Parathyroid adenoma (tissue), 2 donors: ENCODE measurements at regions not wholly inside any gene's neighbourhood (a gene's known extent, or its start where the extent isn't known, plus 50 kb on each side); places are given as distances from the start of the nearest gene placed in this dataset.

Experiments
- H2AFZ ChIP-seq: fragments of 300-600 bp; sonication (generic); one replicate; pipeline ENCODE4 v1.7.0; 2017; ENCODE audit warnings: antibody characterized with exemption, mild to moderate bottlenecking
- H3K27ac ChIP-seq: fragments of 300-600 bp; sonication (generic); one replicate; pipeline ENCODE4 v1.7.0; 2017
- H3K27me3 ChIP-seq: fragments of 300-600 bp; sonication (generic); one replicate; pipeline ENCODE4 v1.7.0; 2017; ENCODE audit warnings: low read length; ENCODE audit not compliant: control insufficient read depth, insufficient read depth
- H3K36me3 ChIP-seq: fragments of 300-600 bp; sonication (generic); one replicate; pipeline ENCODE4 v1.7.0; 2017; ENCODE audit warnings: low read length; ENCODE audit not compliant: control insufficient read depth, insufficient read depth
- H3K4me1 ChIP-seq: fragments of 300-600 bp; sonication (generic); one replicate; pipeline ENCODE4 v1.7.0; 2017; ENCODE audit warnings: control low read depth
- H3K4me2 ChIP-seq: fragments of 300-600 bp; sonication (generic); one replicate; pipeline ENCODE4 v1.7.0; 2017; ENCODE audit warnings: low read length
- H3K4me3 ChIP-seq: fragments of 300-600 bp; sonication (generic); one replicate; pipeline ENCODE4 v1.7.0; 2017; ENCODE audit warnings: low read depth, low read length
- H3K79me2 ChIP-seq: fragments of 300-600 bp; sonication (generic); one replicate; pipeline ENCODE4 v1.7.0; 2017; ENCODE audit warnings: control low read depth
- H3K9ac ChIP-seq: fragments of 300-600 bp; sonication (generic); one replicate; pipeline ENCODE4 v1.7.0; 2017; ENCODE audit warnings: mild to moderate bottlenecking
- H3K9me3 ChIP-seq: fragments of 300-600 bp; sonication (generic); one replicate; pipeline ENCODE4 v1.7.0; 2017; ENCODE audit warnings: low read length; ENCODE audit not compliant: control insufficient read depth
- CTCF ChIP-seq: fragments of 300-600 bp; sonication (generic); IDR thresholded peaks from one replicate; pipeline ENCODE4 v1.7.0; 2017; ENCODE audit warnings: antibody characterized with exemption, mild to moderate bottlenecking
- donor health status: primary hyperparathyroidism.

- Histone ChIP-seq H3K27ac (no peak overlapping the region), H3K9ac (no peak overlapping the region), H3K9me3 (no peaks in the 10 kb centered on the region), H3K4me3 (no peak overlapping the region), H3K4me2 (no peak overlapping the region), H3K79me2 (no peaks in the 10 kb centered on the region), H2AFZ (no peak overlapping the region), H3K27me3 (no peaks in the 10 kb centered on the region), H3K4me1 (peaks cover 4% of the 10 kb centered on the region), H3K36me3 (no peaks in the 10 kb centered on the region)
- TF ChIP-seq CTCF, result no peak
These were observed 239.3 kb upstream of the MYT1L start for GRCh38 chr2:2570360-2570759.

- H3K27me3 ChIP-seq, result no peaks in the 10 kb centered on the region
- no peaks in the 10 kb centered on the region for H3K79me2 ChIP-seq
- TF ChIP-seq CTCF, result no peak
- H3K4me3 ChIP-seq, result no peak overlapping the region
- H3K27ac ChIP-seq, result no peak overlapping the region
- H2AFZ ChIP-seq, result no peak overlapping the region
- peaks cover under 1% of the 10 kb centered on the region for H3K4me1 ChIP-seq
- H3K9me3 ChIP-seq, result no peaks in the 10 kb centered on the region
- no peak overlapping the region for H3K4me2 ChIP-seq
- no peaks in the 10 kb centered on the region for H3K36me3 ChIP-seq
- H3K9ac ChIP-seq, result no peak overlapping the region
These were observed 238.8 kb upstream of the MYT1L start for GRCh38 chr2:2569836-2570235.

DNA sequence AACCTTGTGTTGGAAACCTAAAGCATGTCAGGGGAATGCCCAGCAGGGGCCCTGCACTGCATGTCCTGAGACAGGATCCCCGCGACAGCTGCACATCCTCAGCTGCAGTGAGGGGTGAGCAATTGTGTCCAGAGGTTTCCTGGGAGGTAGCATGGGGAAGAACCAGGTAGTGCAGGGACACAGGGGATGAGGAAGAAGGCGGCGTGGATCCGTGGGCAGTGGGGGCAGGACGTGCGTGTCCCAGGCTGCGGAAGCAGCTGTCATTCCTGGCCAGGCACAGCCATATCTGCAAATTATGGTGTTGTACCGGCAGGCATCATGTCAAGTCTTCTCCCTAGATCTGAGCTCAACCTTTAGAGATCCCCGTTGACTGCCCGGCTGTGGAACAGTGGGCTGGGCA, 238.2 kb upstream of the MYT1L start:
- Histone ChIP-seq H3K36me3 (no peaks in the 10 kb centered on the region), H3K4me3 (no peak overlapping the region), H2AFZ (no peak overlapping the region), H3K27me3 (no peaks in the 10 kb centered on the region), H3K9ac (no peak overlapping the region), H3K27ac (no peak overlapping the region), H3K9me3 (no peaks in the 10 kb centered on the region), H3K4me1 (no peaks in the 10 kb centered on the region), H3K4me2 (no peak overlapping the region), H3K79me2 (no peaks in the 10 kb centered on the region)
- no peak for TF ChIP-seq CTCF

GRCh38 chr2:2568411-2568810, 237.3 kb upstream of the MYT1L start:
- no peaks in the 10 kb centered on the region for H3K79me2 ChIP-seq
- no peak overlapping the region for H3K27ac ChIP-seq
- H3K4me1 ChIP-seq, result no peaks in the 10 kb centered on the region
- TF ChIP-seq CTCF, result no peak
- H3K27me3 ChIP-seq, result no peaks in the 10 kb centered on the region
- no peak overlapping the region for H3K9ac ChIP-seq
- no peaks in the 10 kb centered on the region for H3K36me3 ChIP-seq
- no peak overlapping the region for H3K4me2 ChIP-seq
- H2AFZ ChIP-seq, result no peak overlapping the region
- H3K9me3 ChIP-seq, result no peaks in the 10 kb centered on the region
- H3K4me3 ChIP-seq, result no peak overlapping the region

- Histone ChIP-seq H3K36me3 (no peaks in the 10 kb centered on the region), H3K9me3 (no peaks in the 10 kb centered on the region), H3K4me1 (no peaks in the 10 kb centered on the region), H3K4me2 (no peak overlapping the region), H3K4me3 (no peak overlapping the region), H3K27me3 (no peaks in the 10 kb centered on the region), H3K27ac (no peak overlapping the region), H2AFZ (no peak overlapping the region), H3K9ac (no peak overlapping the region), H3K79me2 (no peaks in the 10 kb centered on the region)
- TF ChIP-seq CTCF, result no peak
These were observed 236.7 kb upstream of the MYT1L start for GRCh38 chr2:2567776-2568175.
